Hepatocyte (in vitro differentiated cells): ENCODE measurements at regions not wholly inside any gene's neighbourhood (a gene's known extent, or its start where the extent isn't known, plus 50 kb on each side); places are given as distances from the start of the nearest gene placed in this dataset.

Experiments
- DNase-seq: peaks from one replicate; pipeline ENCODE4 v3.0.0-alpha.2; 2016; ENCODE audit warnings: low spot score
- H2AFZ ChIP-seq: fragments of 200-600 bp; sonication (generic); 2 replicates; pipeline ENCODE4 v1.6.0; 2016; ENCODE audit warnings: antibody characterized with exemption, mild to moderate bottlenecking
- H3K27ac ChIP-seq: fragments of 200-600 bp; sonication (generic); 2 replicates; pipeline ENCODE4 v1.5.1; 2016; ENCODE audit warnings: mild to moderate bottlenecking
- H3K27me3 ChIP-seq: fragments of 200-600 bp; sonication (generic); 2 replicates; pipeline ENCODE4 v1.6.1; 2016
- H3K36me3 ChIP-seq: fragments of 200-600 bp; sonication (generic); replicated peaks from 2 replicates; pipeline ENCODE4 v1.5.1; 2016; ENCODE audit warnings: low read depth; ENCODE audit not compliant: insufficient read depth
- H3K4me1 ChIP-seq: fragments of 200-600 bp; sonication (generic); 2 replicates; pipeline ENCODE4 v1.5.1; 2016; ENCODE audit warnings: mild to moderate bottlenecking, moderate library complexity; ENCODE audit not compliant: insufficient read depth
- H3K4me2 ChIP-seq: fragments of 200-600 bp; sonication (generic); 2 replicates; pipeline ENCODE4 v1.6.0; 2016
- H3K4me3 ChIP-seq: fragments of 200-600 bp; sonication (generic); 2 replicates; pipeline ENCODE4 v1.5.1; 2016; ENCODE audit warnings: mild to moderate bottlenecking
- H3K79me2 ChIP-seq: fragments of 200-600 bp; sonication (generic); 2 replicates; pipeline ENCODE4 v1.6.0; 2017; ENCODE audit warnings: mild to moderate bottlenecking
- H3K9me2 ChIP-seq: fragments of 200-600 bp; sonication (generic); replicated peaks from 2 replicates; pipeline ENCODE4 v1.6.0; 2017; ENCODE audit warnings: mild to moderate bottlenecking; ENCODE audit not compliant: insufficient read depth
- H3K9me3 ChIP-seq: fragments of 200-600 bp; sonication (generic); 2 replicates; pipeline ENCODE4 v1.5.1; 2016; ENCODE audit warnings: low read depth, mild to moderate bottlenecking
- H4K20me1 ChIP-seq: fragments of 200-600 bp; sonication (generic); 2 replicates; pipeline ENCODE4 v1.6.0; 2016; ENCODE audit warnings: mild to moderate bottlenecking; ENCODE audit not compliant: insufficient read depth, poor library complexity, severe bottlenecking
- CTCF ChIP-seq: fragments of 200-600 bp; sonication (generic); IDR thresholded peaks from 2 replicates; pipeline ENCODE4 v1.5.1; 2016; ENCODE audit warnings: antibody characterized with exemption, mild to moderate bottlenecking; ENCODE audit not compliant: poor library complexity
- EZH2 ChIP-seq: fragments of 200-600 bp; sonication (generic); IDR thresholded peaks from 2 replicates; pipeline ENCODE4 v1.6.1; 2016; ENCODE audit warnings: antibody characterized with exemption, mild to moderate bottlenecking, borderline replicate concordance
- EZH2phosphoT487 ChIP-seq: fragments of 200-600 bp; sonication (generic); IDR thresholded peaks from one replicate; pipeline ENCODE4 v1.6.1; 2018; ENCODE audit warnings: antibody characterized with exemption, mild to moderate bottlenecking, low read depth, moderate library complexity; ENCODE audit not compliant: unreplicated experiment, severe bottlenecking
- WGBS: methylation state at CpG from one replicate; pipeline ENCODE4 v1.1.6; 2016; ENCODE audit warnings: low lambda C conversion rate; ENCODE audit errors: missing lambda C conversion rate; 5-methylcytosine and 5-hydroxymethylcytosine counted together

DNA sequence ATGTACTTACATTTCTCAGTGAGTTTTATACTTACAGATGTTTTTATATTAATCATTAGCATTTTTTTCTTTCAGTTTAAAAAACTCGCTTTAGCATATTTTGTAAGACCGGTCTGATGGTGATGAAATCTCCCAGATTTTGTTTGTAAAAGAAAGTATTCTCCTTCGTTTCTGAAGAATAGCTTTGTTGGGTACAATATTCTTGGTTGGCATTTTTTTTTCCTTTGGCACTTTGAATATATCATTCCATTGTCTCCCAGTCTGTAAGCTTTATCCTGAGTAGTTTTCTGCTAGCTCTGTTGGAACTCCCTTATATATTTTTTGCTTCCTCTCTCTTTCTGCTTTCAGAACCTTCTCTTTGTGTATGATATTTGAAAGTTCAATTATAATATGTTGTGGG, 412.6 kb downstream of the RASEF start:
- H3K4me3 ChIP-seq, result no peak overlapping the region
- TF ChIP-seq EZH2phosphoT487 (no peak), CTCF (no peak), EZH2 (no peak)
- H3K79me2 ChIP-seq, result no peaks in the 10 kb centered on the region
- H4K20me1 ChIP-seq, result no peaks in the 10 kb centered on the region
- H3K36me3 ChIP-seq, result no peaks in the 10 kb centered on the region
- H3K4me2 ChIP-seq, result no peak overlapping the region
- H3K27me3 ChIP-seq, result no peaks in the 10 kb centered on the region
- no peak overlapping the region for H2AFZ ChIP-seq
- no peaks in the 10 kb centered on the region for H3K9me3 ChIP-seq
- WGBS, result 90% methylated on average over 3 of the region's 3 CpGs
- no peak for DNase-seq
- H3K4me1 ChIP-seq, result no peaks in the 10 kb centered on the region
- no peak overlapping the region for H3K27ac ChIP-seq
- no peaks in the 10 kb centered on the region for H3K9me2 ChIP-seq

DNA sequence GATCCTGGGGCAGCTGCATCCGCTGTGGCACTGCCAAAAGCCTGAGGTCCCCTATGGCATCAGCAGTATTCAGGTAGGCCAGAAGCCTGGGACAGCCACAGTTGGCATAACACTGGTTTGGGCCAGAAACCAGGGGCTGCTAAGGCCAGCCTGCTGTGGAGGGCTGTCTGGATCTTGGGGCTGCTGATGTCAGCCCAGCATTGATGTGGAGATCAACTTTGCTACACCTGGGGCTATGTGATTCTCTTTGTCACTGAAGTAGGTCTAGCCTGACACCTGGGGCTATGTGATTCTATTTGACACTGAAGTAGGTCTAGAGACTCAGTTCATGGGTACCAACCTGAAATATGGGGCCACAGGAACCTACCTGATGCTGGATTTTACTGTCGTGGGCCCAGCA, 411.5 kb downstream of the RASEF start:
- Histone ChIP-seq H3K27ac (no peak overlapping the region), H3K4me2 (no peak overlapping the region), H2AFZ (no peak overlapping the region), H3K36me3 (no peaks in the 10 kb centered on the region), H3K27me3 (no peaks in the 10 kb centered on the region), H4K20me1 (no peaks in the 10 kb centered on the region), H3K9me2 (no peaks in the 10 kb centered on the region), H3K9me3 (no peaks in the 10 kb centered on the region), H3K79me2 (no peaks in the 10 kb centered on the region), H3K4me3 (no peak overlapping the region), H3K4me1 (no peaks in the 10 kb centered on the region)
- 93% methylated on average over 2 of the region's 2 CpGs for WGBS
- no peak for TF ChIP-seq EZH2
- no peak for TF ChIP-seq EZH2phosphoT487
- DNase-seq, result no peak

DNA sequence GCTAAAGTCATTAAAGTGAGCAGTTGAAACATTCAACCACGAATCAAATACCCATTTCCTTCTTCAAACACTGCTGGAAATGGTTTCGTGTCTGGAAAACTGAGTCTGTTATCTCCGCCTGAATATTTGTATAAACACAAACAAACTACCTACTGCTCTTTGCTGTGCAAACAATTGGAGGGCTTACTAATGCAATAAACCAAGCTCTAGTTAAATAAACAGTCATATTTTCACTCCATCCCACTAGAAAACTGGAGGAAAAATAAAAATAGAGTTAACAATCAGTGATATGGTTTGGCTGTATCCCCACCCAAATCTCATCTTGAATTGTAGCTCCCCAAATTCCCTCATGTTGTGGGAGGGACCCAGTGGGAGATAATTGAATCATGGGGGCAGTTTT, 397.6 kb downstream of the RASEF start:
- Histone ChIP-seq H3K27ac (no peak overlapping the region), H3K36me3 (no peaks in the 10 kb centered on the region), H3K4me2 (no peak overlapping the region), H2AFZ (no peak overlapping the region), H3K4me1 (no peaks in the 10 kb centered on the region), H4K20me1 (no peaks in the 10 kb centered on the region), H3K4me3 (no peak overlapping the region), H3K9me3 (no peaks in the 10 kb centered on the region), H3K9me2 (no peaks in the 10 kb centered on the region), H3K79me2 (no peaks in the 10 kb centered on the region), H3K27me3 (no peaks in the 10 kb centered on the region)
- no peak for TF ChIP-seq EZH2
- TF ChIP-seq EZH2phosphoT487, result no peak
- TF ChIP-seq CTCF, result no peak
- 51% methylated on average over 3 of the region's 3 CpGs for WGBS
- DNase-seq, result no peak

- H3K9me2 ChIP-seq, result no peaks in the 10 kb centered on the region
- H3K27me3 ChIP-seq, result no peaks in the 10 kb centered on the region
- H3K4me3 ChIP-seq, result no peak overlapping the region
- H3K79me2 ChIP-seq, result no peaks in the 10 kb centered on the region
- H3K4me1 ChIP-seq, result no peaks in the 10 kb centered on the region
- H3K36me3 ChIP-seq, result no peaks in the 10 kb centered on the region
- no peak overlapping the region for H3K27ac ChIP-seq
- no peak for TF ChIP-seq EZH2phosphoT487
- no peak for TF ChIP-seq EZH2
- no peak for TF ChIP-seq CTCF
- H4K20me1 ChIP-seq, result no peaks in the 10 kb centered on the region
- no peak for DNase-seq
- no peaks in the 10 kb centered on the region for H3K9me3 ChIP-seq
- 85% methylated on average over 5 of the region's 5 CpGs for WGBS
- H2AFZ ChIP-seq, result no peak overlapping the region
- no peak overlapping the region for H3K4me2 ChIP-seq
Observed at GRCh38 chr9:82668689-82669199, 394.2 kb downstream of the RASEF start.
